Small intestine (tissue), 7 donors: ENCODE measurements at regions not wholly inside any gene's neighbourhood (a gene's known extent, or its start where the extent isn't known, plus 50 kb on each side); places are given as distances from the start of the nearest gene placed in this dataset.

Source experiments
- DNase-seq, 2 donors: peaks; one replicate each; pipeline versions ENCODE4 v3.0.0 to v3.0.0-alpha.2; 2013
- FAIRE-seq: peaks from 2 replicates; lab custom pipeline; 2012; peaks lifted over from hg19 to GRCh38; lab: Jason Lieb, UNC
- H3K27ac ChIP-seq, 3 donors: one replicate each; pipeline ENCODE4 v1.5.1; 2013; ENCODE audit warnings: low read length in 2 of 3, mild to moderate bottlenecking in 2 of 3, control low read depth in 1 of 3, inconsistent platforms in 1 of 3, low read depth in 1 of 3, moderate library complexity in 1 of 3
- H3K27me3 ChIP-seq, 3 donors: one replicate each; pipeline ENCODE4 v1.6.1; 2013; ENCODE audit warnings: low read length in 3 of 3, inconsistent platforms in 1 of 3; ENCODE audit not compliant: control insufficient read depth in 3 of 3, insufficient read depth in 3 of 3
- H3K36me3 ChIP-seq, 3 donors: one replicate each; pipeline ENCODE4 v1.6.1; 2013; ENCODE audit warnings: low read length in 3 of 3, inconsistent platforms in 1 of 3, low read depth in 1 of 3, mild to moderate bottlenecking in 1 of 3, moderate library complexity in 1 of 3; ENCODE audit not compliant: control insufficient read depth in 3 of 3, insufficient read depth in 2 of 3
- H3K4me1 ChIP-seq, 3 donors: one replicate each; pipeline ENCODE4 v1.6.1; 2013; ENCODE audit warnings: low read length in 2 of 3, inconsistent platforms in 1 of 3, low read depth in 1 of 3, mild to moderate bottlenecking in 1 of 3, moderate library complexity in 1 of 3; ENCODE audit not compliant: control insufficient read depth in 3 of 3, insufficient read depth in 2 of 3
- H3K4me3 ChIP-seq, 3 donors: one replicate each; pipeline ENCODE4 v1.5.1; 2013; ENCODE audit warnings: low read length in 3 of 3, control low read depth in 1 of 3, inconsistent platforms in 1 of 3, low read depth in 1 of 3, mild to moderate bottlenecking in 1 of 3, moderate library complexity in 1 of 3
- H3K9me3 ChIP-seq, 2 donors: one replicate each; pipeline ENCODE4 v1.6.1; 2013; ENCODE audit warnings: low read depth in 1 of 2, low read length in 1 of 2; ENCODE audit not compliant: control insufficient read depth in 2 of 2, insufficient read depth in 1 of 2
- WGBS, 3 donors: extraction: QIAGEN DNeasy Blood & Tissue Kit; methylation state at CpG; one replicate each; pipeline ENCODE4 v1.1.7; 2013; 5-methylcytosine and 5-hydroxymethylcytosine counted together
- donor health status: healthy with polysubstance abuse.
- donor health status: control.
- donor health status: control.
- donor health status: Bipolar disorder and iron deficiency.
- donor health status: healthy.

GRCh38 chr15:62969442-62970089 is 73.0 kb upstream of the TPM1 start:
- H3K4me1 ChIP-seq, result no peaks in the 10 kb centered on the region
- 87 to 93% (median 92%) methylated on average over 1 of the region's 1 CpG for WGBS, 3 donors
- H3K27me3 ChIP-seq, result peaks cover 0 to 4% (median 0%) of the 10 kb centered on the region in 3 donors
- DNase-seq (no peak), FAIRE-seq (no peak)
- H3K36me3 ChIP-seq, result no peaks in the 10 kb centered on the region
- H3K9me3 ChIP-seq, result no peaks in the 10 kb centered on the region
- H3K4me3 ChIP-seq, result no peak overlapping the region
- no peak overlapping the region for H3K27ac ChIP-seq

GRCh38 chr15:62972814-62973213 is 69.7 kb upstream of the TPM1 start:
- Histone ChIP-seq H3K27ac (no peak overlapping the region), H3K27me3 (peaks cover 0 to 4% (median 0%) of the 10 kb centered on the region in 3 donors), H3K4me3 (no peak overlapping the region), H3K9me3 (no peaks in the 10 kb centered on the region), H3K36me3 (no peaks in the 10 kb centered on the region), H3K4me1 (no peaks in the 10 kb centered on the region)
- FAIRE-seq (no peak), DNase-seq (peak in 1 of 2 donors; percentile 87)
- WGBS, 3 donors, result 45 to 56% (median 55%) methylated on average over 5 of the region's 5 CpGs

- Histone ChIP-seq H3K36me3 (no peaks in the 10 kb centered on the region), H3K27me3 (no peaks in the 10 kb centered on the region), H3K4me3 (no peak overlapping the region), H3K9me3 (no peaks in the 10 kb centered on the region), H3K27ac (no peak overlapping the region), H3K4me1 (no peaks in the 10 kb centered on the region)
- FAIRE-seq (no peak), DNase-seq (peak in 1 of 2 donors; percentile 55)
- WGBS, 3 donors, result 26 to 53% (median 37%) methylated on average over 8 of the region's 8 CpGs
Observed at GRCh38 chr15:62975515-62975914, 67.0 kb upstream of the TPM1 start.

- Histone ChIP-seq H3K9me3 (no peaks in the 10 kb centered on the region), H3K27me3 (no peaks in the 10 kb centered on the region), H3K4me3 (no peak overlapping the region), H3K36me3 (no peaks in the 10 kb centered on the region), H3K27ac (no peak overlapping the region), H3K4me1 (no peaks in the 10 kb centered on the region)
- FAIRE-seq (no peak), DNase-seq (no peak)
- whole genome bisulfite sequencing, 3 donors, result 56 to 68% (median 68%) methylated on average over 2 of the region's 2 CpGs
Observed at GRCh38 chr15:62976301-62976881, 66.2 kb upstream of the TPM1 start.

- Histone ChIP-seq H3K36me3 (no peaks in the 10 kb centered on the region), H3K27ac (no peak overlapping the region), H3K9me3 (no peaks in the 10 kb centered on the region), H3K27me3 (no peaks in the 10 kb centered on the region), H3K4me3 (no peak overlapping the region), H3K4me1 (no peaks in the 10 kb centered on the region)
- no peak for DNase-seq
- whole genome bisulfite sequencing, 3 donors, result 77 to 85% (median 82%) methylated on average over 8 of the region's 8 CpGs
- no peak for FAIRE-seq
Observed at GRCh38 chr15:62977952-62978811, 64.4 kb upstream of the TPM1 start.

- WGBS, 3 donors, result 81 to 85% (median 84%) methylated on average over 1 of the region's 1 CpG
- Histone ChIP-seq H3K27me3 (no peaks in the 10 kb centered on the region), H3K27ac (no peak overlapping the region), H3K36me3 (no peaks in the 10 kb centered on the region), H3K4me1 (no peaks in the 10 kb centered on the region), H3K4me3 (no peak overlapping the region), H3K9me3 (no peaks in the 10 kb centered on the region)
- FAIRE-seq (no peak), DNase-seq (no peak)
Observed at GRCh38 chr15:62979252-62979651, 63.3 kb upstream of the TPM1 start.

GRCh38 chr15:62981071-62981470 is 61.5 kb upstream of the TPM1 start:
- H3K27ac ChIP-seq, result no peak overlapping the region
- no peaks in the 10 kb centered on the region for H3K9me3 ChIP-seq
- WGBS, 3 donors, result 69 to 71% (median 71%) methylated on average over 3 of the region's 3 CpGs
- no peak for DNase-seq
- no peaks in the 10 kb centered on the region for H3K27me3 ChIP-seq
- no peak overlapping the region for H3K4me3 ChIP-seq
- no peaks in the 10 kb centered on the region for H3K36me3 ChIP-seq
- no peaks in the 10 kb centered on the region for H3K4me1 ChIP-seq
- no peak for FAIRE-seq

GRCh38 chr15:62983956-62984355 is 58.6 kb upstream of the TPM1 start:
- Histone ChIP-seq H3K9me3 (no peaks in the 10 kb centered on the region), H3K36me3 (no peaks in the 10 kb centered on the region), H3K27ac (no peak overlapping the region), H3K4me3 (no peak overlapping the region), H3K4me1 (no peaks in the 10 kb centered on the region), H3K27me3 (no peaks in the 10 kb centered on the region)
- 82 to 92% (median 85%) methylated on average over 8 of the region's 8 CpGs for WGBS, 3 donors
- DNase-seq (no peak), FAIRE-seq (no peak)
